ENCODE measurements at regions not wholly inside any gene's neighbourhood (a gene's known extent, or its start where the extent isn't known, plus 50 kb on each side); places are given as distances from the start of the nearest gene placed in this dataset.

- no peak for TF ChIP-seq POLR2AphosphoS5 (IDR thresholded peaks at IDR 0.05; ENCODE audit: insufficient read depth, low read depth, low read length)
- TF ChIP-seq MAX (IDR thresholded peaks at IDR 0.05; ENCODE audit: insufficient read depth, insufficient read length): no peak
- TF ChIP-seq MYC (IDR thresholded peaks at IDR 0.05; ENCODE audit: low read depth, low read length): no peak
- TF ChIP-seq GATA2 (IDR thresholded peaks at IDR 0.05; ENCODE audit: insufficient read depth, insufficient read length, low read depth, low read length): no peak
- TF ChIP-seq JUN (IDR thresholded peaks at IDR 0.05; ENCODE audit: borderline replicate concordance, insufficient read depth, insufficient read length, low read depth): no peak
- TF ChIP-seq EZH2 (IDR thresholded peaks at IDR 0.05; ENCODE audit: borderline replicate concordance, low read depth, low read length, severe bottlenecking): no peak
- no peak for TF ChIP-seq POLR2A (IDR thresholded peaks at IDR 0.05; ENCODE audit: low read depth, low read length)
- no peak for TF ChIP-seq FOS (IDR thresholded peaks at IDR 0.05; ENCODE audit: borderline replicate concordance, insufficient read depth, low read length)
- TF ChIP-seq, protein P1, sequence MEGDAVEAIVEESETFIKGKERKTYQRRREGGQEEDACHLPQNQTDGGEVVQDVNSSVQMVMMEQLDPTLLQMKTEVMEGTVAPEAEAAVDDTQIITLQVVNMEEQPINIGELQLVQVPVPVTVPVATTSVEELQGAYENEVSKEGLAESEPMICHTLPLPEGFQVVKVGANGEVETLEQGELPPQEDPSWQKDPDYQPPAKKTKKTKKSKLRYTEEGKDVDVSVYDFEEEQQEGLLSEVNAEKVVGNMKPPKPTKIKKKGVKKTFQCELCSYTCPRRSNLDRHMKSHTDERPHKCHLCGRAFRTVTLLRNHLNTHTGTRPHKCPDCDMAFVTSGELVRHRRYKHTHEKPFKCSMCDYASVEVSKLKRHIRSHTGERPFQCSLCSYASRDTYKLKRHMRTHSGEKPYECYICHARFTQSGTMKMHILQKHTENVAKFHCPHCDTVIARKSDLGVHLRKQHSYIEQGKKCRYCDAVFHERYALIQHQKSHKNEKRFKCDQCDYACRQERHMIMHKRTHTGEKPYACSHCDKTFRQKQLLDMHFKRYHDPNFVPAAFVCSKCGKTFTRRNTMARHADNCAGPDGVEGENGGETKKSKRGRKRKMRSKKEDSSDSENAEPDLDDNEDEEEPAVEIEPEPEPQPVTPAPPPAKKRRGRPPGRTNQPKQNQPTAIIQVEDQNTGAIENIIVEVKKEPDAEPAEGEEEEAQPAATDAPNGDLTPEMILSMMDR (IDR thresholded peaks at IDR 0.05; ENCODE audit: extremely low read depth in 1 of 2, insufficient read depth in 1 of 2, low read depth in 1 of 2, low read length in 2 of 2): no peak
- no peak overlapping the region for H3K4me3 ChIP-seq (replicated peaks in 1 of 3; ENCODE audit: insufficient read depth in 1 of 3, low read depth in 1 of 3, low read length in 3 of 3)
- no peaks in the 10 kb centered on the region for H4K20me1 ChIP-seq (replicated peaks; ENCODE audit: control insufficient read depth, extremely low read depth, insufficient read depth, low read length)
- no peak overlapping the region for H2AFZ ChIP-seq (ENCODE audit: low read depth, low read length)
- no peaks in the 10 kb centered on the region for H3K79me2 ChIP-seq (ENCODE audit: control insufficient read depth, insufficient read depth, low read length)
- no peaks in the 10 kb centered on the region for H3K9me1 ChIP-seq (replicated peaks; ENCODE audit: control insufficient read depth, extremely low read depth, insufficient read depth, low read length)
- H3K4me1 ChIP-seq (ENCODE audit: control insufficient read depth, extremely low read depth, insufficient read depth, low read length): no peaks in the 10 kb centered on the region
- H3K27me3 ChIP-seq (ENCODE audit: control insufficient read depth in 2 of 2, insufficient read depth in 2 of 2, low read length in 2 of 2): no peaks in the 10 kb centered on the region
- dilution Hi-C loops (cut with MboI; ENCODE audit: extremely low pct_ligation_motif_present, low sequenced_read_pairs): no loop called here
- no peak overlapping the region for H3K9ac ChIP-seq (replicated peaks; ENCODE audit: extremely low read depth, insufficient read depth, low read length)
- FAIRE-seq: no peak
- no peak overlapping the region for H3K27ac ChIP-seq (ENCODE audit: insufficient read depth, low read depth, low read length)
- DNase-seq (ENCODE audit: low read depth, low spot score): no peak
- no peaks in the 10 kb centered on the region for H3K36me3 ChIP-seq (ENCODE audit: control insufficient read depth in 2 of 2, extremely low read depth in 1 of 2, insufficient read depth in 2 of 2, low read length in 2 of 2)
- no TSS peak for BruUV-seq (replicated peaks)
- no peak overlapping the region for H3K4me2 ChIP-seq (ENCODE audit: insufficient read depth, low read length)
- H3K9me3 ChIP-seq (replicated peaks; ENCODE audit: control insufficient read depth, insufficient read depth, low read length): peaks cover 2% of the 10 kb centered on the region
- intact Hi-C loops (cut with micrococcal nuclease): no loop called here
- CTCF ChIA-PET: no interaction called here
- POLR2A ChIA-PET: no interaction called here
Measured at GRCh38 chr9:119763260-119763659, 394.0 kb upstream of the BRINP1 start.

Data from endothelial cell of umbilical vein (primary cell).